NB4 (cell line): ENCODE measurements at regions not wholly inside any gene's neighbourhood (a gene's known extent, or its start where the extent isn't known, plus 50 kb on each side); places are given as distances from the start of the nearest gene placed in this dataset.

Experiments used
- POLR2A ChIP-seq: IDR thresholded peaks from 2 replicates; pipeline ENCODE4 v1.6.1; 2011; ENCODE audit warnings: mild to moderate bottlenecking; ENCODE audit not compliant: insufficient read length; ENCODE audit errors: extremely low read depth
- TF ChIP-seq, protein P1 (sequence below): IDR thresholded peaks from one replicate; pipeline ENCODE4 v1.5.1; 2012; ENCODE audit warnings: low read depth, low read length

DNA sequence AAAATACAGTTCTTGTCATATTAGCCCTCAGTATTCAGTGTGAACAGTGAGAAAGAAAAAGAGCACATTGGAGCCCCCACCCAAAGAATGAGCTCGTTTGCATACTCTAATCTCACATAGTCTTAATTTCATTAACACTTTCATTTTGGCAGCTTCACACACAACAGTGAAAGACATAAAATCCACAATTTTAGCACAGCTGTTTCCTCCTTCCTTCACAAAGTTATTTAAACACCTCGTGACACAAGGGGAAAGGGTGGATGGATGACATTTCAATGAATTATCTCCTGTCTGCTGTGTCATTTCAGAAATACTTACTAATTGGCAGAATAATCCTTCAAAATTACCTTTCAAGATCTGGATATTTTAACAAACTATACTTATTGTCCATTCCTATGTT, 299.3 kb downstream of the KCNJ2 start:
- TF ChIP-seq, protein P1, sequence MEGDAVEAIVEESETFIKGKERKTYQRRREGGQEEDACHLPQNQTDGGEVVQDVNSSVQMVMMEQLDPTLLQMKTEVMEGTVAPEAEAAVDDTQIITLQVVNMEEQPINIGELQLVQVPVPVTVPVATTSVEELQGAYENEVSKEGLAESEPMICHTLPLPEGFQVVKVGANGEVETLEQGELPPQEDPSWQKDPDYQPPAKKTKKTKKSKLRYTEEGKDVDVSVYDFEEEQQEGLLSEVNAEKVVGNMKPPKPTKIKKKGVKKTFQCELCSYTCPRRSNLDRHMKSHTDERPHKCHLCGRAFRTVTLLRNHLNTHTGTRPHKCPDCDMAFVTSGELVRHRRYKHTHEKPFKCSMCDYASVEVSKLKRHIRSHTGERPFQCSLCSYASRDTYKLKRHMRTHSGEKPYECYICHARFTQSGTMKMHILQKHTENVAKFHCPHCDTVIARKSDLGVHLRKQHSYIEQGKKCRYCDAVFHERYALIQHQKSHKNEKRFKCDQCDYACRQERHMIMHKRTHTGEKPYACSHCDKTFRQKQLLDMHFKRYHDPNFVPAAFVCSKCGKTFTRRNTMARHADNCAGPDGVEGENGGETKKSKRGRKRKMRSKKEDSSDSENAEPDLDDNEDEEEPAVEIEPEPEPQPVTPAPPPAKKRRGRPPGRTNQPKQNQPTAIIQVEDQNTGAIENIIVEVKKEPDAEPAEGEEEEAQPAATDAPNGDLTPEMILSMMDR: no peak
- TF ChIP-seq POLR2A: no peak
